IMR-90 (cell line): ENCODE measurements at regions not wholly inside any gene's neighbourhood (a gene's known extent, or its start where the extent isn't known, plus 50 kb on each side); places are given as distances from the start of the nearest gene placed in this dataset.
A peak's percentile ranks its signal among the peaks of the same experiment; 100 is the strongest.

ENCODE experiments used
- ATAC-seq: fragments of 200-7000 bp; cut with Tn5 transposase; 2 replicates; pipeline ENCODE4 v1.9.1; 2020; ENCODE audit warnings: low read depth, mild to moderate bottlenecking, moderate library complexity
- BruUV-seq: library from RNA; stranded (reverse); fragments of 400-500 nt; replicated peaks from 2 replicates; lab custom pipeline; 2021; lab: Mats Ljungman, UMichigan
- CTCF ChIA-PET: fragments of 300-600 bp; formaldehyde crosslinking; extraction: SDS; loops from one replicate; lab custom pipeline; 2021; ENCODE audit warnings: antibody characterized with exemption; lab: Yijun Ruan, JAX
- POLR2A ChIA-PET: fragments of 300-600 bp; sonication (Branson Sonifier 250); formaldehyde crosslinking; loops from one replicate; lab custom pipeline; 2022; ENCODE audit warnings: antibody characterized with exemption; ENCODE audit not compliant: unreplicated experiment; lab: Charles Lee
- DNase-seq: peaks from one replicate; pipeline ENCODE4 v3.0.0; 2013
- H2AFZ ChIP-seq: replicated peaks from 2 replicates; pipeline ENCODE3; 2013; ENCODE audit warnings: low read length, mild to moderate bottlenecking; ENCODE audit not compliant: poor library complexity
- H2AK5ac ChIP-seq: 2 replicates; pipeline ENCODE4 v1.6.1; 2013; ENCODE audit warnings: low read depth, low read length, inconsistent platforms
- H2AK9ac ChIP-seq: replicated peaks from 2 replicates; pipeline ENCODE3; 2013; ENCODE audit warnings: mild to moderate bottlenecking, low read depth, low read length, moderate library complexity; ENCODE audit not compliant: poor library complexity
- H2BK120ac ChIP-seq: 2 replicates; pipeline ENCODE4 v1.6.1; 2013; ENCODE audit warnings: low read depth, low read length, inconsistent platforms
- H2BK15ac ChIP-seq: 3 replicates; pipeline ENCODE4 v1.6.1; 2013; ENCODE audit warnings: low read depth, low read length, inconsistent platforms
- H2BK20ac ChIP-seq: 2 replicates; pipeline ENCODE4 v1.6.1; 2013; ENCODE audit warnings: low read depth, mild to moderate bottlenecking, inconsistent platforms, low read length, moderate library complexity
- H2BK5ac ChIP-seq: 2 replicates; pipeline ENCODE4 v1.6.1; 2013; ENCODE audit warnings: mild to moderate bottlenecking, low read depth, low read length, inconsistent platforms; ENCODE audit not compliant: poor library complexity, severe bottlenecking
- H3K14ac ChIP-seq: replicated peaks from 2 replicates; pipeline ENCODE4 v1.6.1; 2013; ENCODE audit warnings: low read depth, low read length, inconsistent platforms
- H3K18ac ChIP-seq: 2 replicates; pipeline ENCODE4 v1.6.1; 2013; ENCODE audit warnings: low read depth, low read length, control low read depth
- H3K23ac ChIP-seq: 2 replicates; pipeline ENCODE4 v1.6.1; 2013; ENCODE audit warnings: low read depth, low read length, inconsistent platforms
- H3K27ac ChIP-seq: 2 replicates; pipeline ENCODE4 v1.5.1; 2013; ENCODE audit warnings: mild to moderate bottlenecking, control low read depth, low read length; ENCODE audit not compliant: insufficient read depth
- H3K27me3 ChIP-seq: 2 replicates; pipeline ENCODE4 v1.6.1; 2013; ENCODE audit warnings: low read length; ENCODE audit not compliant: control insufficient read depth, insufficient read depth
- H3K36me3 ChIP-seq: 2 replicates; pipeline ENCODE4 v1.6.1; 2013; ENCODE audit warnings: low read length, mixed read lengths; ENCODE audit not compliant: control insufficient read depth, insufficient read depth
- H3K4ac ChIP-seq: 2 replicates; pipeline ENCODE4 v1.6.1; 2013; ENCODE audit warnings: low read depth, low read length, inconsistent platforms
- H3K4me1 ChIP-seq: 2 replicates; pipeline ENCODE4 v1.6.1; 2013; ENCODE audit warnings: low read length, mixed read lengths; ENCODE audit not compliant: control insufficient read depth, insufficient read depth
- H3K4me2 ChIP-seq: 2 replicates; pipeline ENCODE4 v1.6.1; 2013; ENCODE audit warnings: low read depth, mild to moderate bottlenecking, control low read depth, low read length, moderate library complexity
- H3K4me3 ChIP-seq: 2 replicates; pipeline ENCODE4 v1.5.1; 2013; ENCODE audit warnings: low read depth, mild to moderate bottlenecking, control low read depth, low read length, moderate library complexity; ENCODE audit not compliant: insufficient read depth
- H3K56ac ChIP-seq: 2 replicates; pipeline ENCODE4 v1.6.1; 2013; ENCODE audit warnings: low read length, inconsistent platforms; ENCODE audit not compliant: insufficient read depth; ENCODE audit errors: extremely low read depth
- H3K79me1 ChIP-seq, 2 experiments: 2 replicates each; pipeline ENCODE4 v1.6.1; 2013; ENCODE audit warnings: low read length in 2 of 2, inconsistent platforms in 1 of 2, low read depth in 1 of 2
- H3K9ac ChIP-seq: 2 replicates; pipeline ENCODE4 v1.6.1; 2013; ENCODE audit warnings: low read depth, low read length, control low read depth
- H3K9me1 ChIP-seq: 2 replicates; pipeline ENCODE4 v1.6.1; 2013; ENCODE audit warnings: low read length, inconsistent platforms; ENCODE audit not compliant: insufficient read depth
- H3K9me3 ChIP-seq: 2 replicates; pipeline ENCODE4 v1.6.1; 2013; ENCODE audit warnings: low read length; ENCODE audit not compliant: control insufficient read depth, insufficient read depth
- H4K20me1 ChIP-seq: 2 replicates; pipeline ENCODE4 v1.6.1; 2013; ENCODE audit warnings: low read length, inconsistent platforms; ENCODE audit not compliant: insufficient read depth
- H4K5ac ChIP-seq: 2 replicates; pipeline ENCODE4 v1.6.1; 2013; ENCODE audit warnings: mild to moderate bottlenecking, low read depth, low read length, control low read depth
- H4K8ac ChIP-seq, 2 experiments: 2 replicates each; pipeline ENCODE4 v1.6.1; 2013; ENCODE audit warnings: low read depth in 2 of 2, low read length in 2 of 2, control low read depth in 1 of 2, inconsistent platforms in 1 of 2
- H4K91ac ChIP-seq: 2 replicates; pipeline ENCODE4 v1.6.1; 2013; ENCODE audit warnings: low read depth, low read length, inconsistent platforms; ENCODE audit not compliant: insufficient read depth
- BHLHE40 ChIP-seq: fragments of 150-350 bp; IDR thresholded peaks from 2 replicates; pipeline ENCODE4 v1.6.1; 2016; ENCODE audit warnings: mild to moderate bottlenecking, low read depth, low read length
- CHD1 ChIP-seq: IDR thresholded peaks from 2 replicates; pipeline ENCODE4 v1.6.1; 2012; ENCODE audit warnings: low read depth, low read length, improper control_type of control experiment
- CTCF ChIP-seq: conservative IDR thresholded peaks from 2 replicates; pipeline ENCODE4 v1.5.1; 2012; ENCODE audit warnings: mild to moderate bottlenecking, low read depth, low read length, improper control_type of control experiment
- FOS ChIP-seq: fragments of 150-350 bp; IDR thresholded peaks from 2 replicates; pipeline ENCODE4 v1.6.1; 2016; ENCODE audit warnings: low read depth, low read length
- MAFK ChIP-seq: IDR thresholded peaks from 2 replicates; pipeline ENCODE4 v1.6.1; 2012; ENCODE audit warnings: low read depth, low read length, improper control_type of control experiment
- MAZ ChIP-seq: IDR thresholded peaks from 2 replicates; pipeline ENCODE4 v1.6.1; 2012; ENCODE audit warnings: low read depth, mild to moderate bottlenecking, low read length, improper control_type of control experiment, moderate library complexity, borderline replicate concordance
- MXI1 ChIP-seq: IDR thresholded peaks from 2 replicates; pipeline ENCODE4 v1.6.1; 2012; ENCODE audit warnings: low read depth, mild to moderate bottlenecking, low read length, moderate library complexity, borderline replicate concordance
- NFE2L2 ChIP-seq: fragments of 150-350 bp; IDR thresholded peaks from 2 replicates; pipeline ENCODE4 v1.6.1; 2016; ENCODE audit warnings: low read depth, mild to moderate bottlenecking, low read length
- POLR2A ChIP-seq: IDR thresholded peaks from 2 replicates; pipeline ENCODE4 v1.6.1; 2012; ENCODE audit warnings: mild to moderate bottlenecking, low read depth, low read length
- RAD21 ChIP-seq: IDR thresholded peaks from 2 replicates; pipeline ENCODE4 v1.6.1; 2012; ENCODE audit warnings: low read length, improper control_type of control experiment
- RFX5 ChIP-seq: IDR thresholded peaks from 2 replicates; pipeline ENCODE4 v1.8.0; 2012; ENCODE audit warnings: low read depth, mild to moderate bottlenecking, low read length, moderate library complexity
- USF2 ChIP-seq: fragments of 150-350 bp; IDR thresholded peaks from 2 replicates; pipeline ENCODE4 v1.6.1; 2017; ENCODE audit warnings: mild to moderate bottlenecking, antibody characterized with exemption, low read length, low read depth
- WGBS, 2 experiments: methylation state at CpG; one replicate each; pipeline versions ENCODE4 v1.1.5 to v1.1.7; 2013; ENCODE audit warnings: missing lambda C conversion rate in 2 of 2; ENCODE audit not compliant: insufficient read length in 1 of 2; ENCODE audit errors: extremely low coverage in 2 of 2; 5-methylcytosine and 5-hydroxymethylcytosine counted together
- dilution Hi-C: fragments of 300-500 bp; cut with HindIII; formaldehyde crosslinking; loops from one replicate; pipeline ENCODE4 v1.14.3; 2018; ENCODE audit warnings: low sequenced_read_pairs; ENCODE audit not compliant: unreplicated experiment
- in situ Hi-C: fragments of 300-500 bp; cut with MboI; formaldehyde crosslinking; loops from 3 replicates; pipeline ENCODE4 v1.14.3; 2019; ENCODE audit warnings: low sequenced_read_pairs, inconsistent platforms, mixed read lengths
- intact Hi-C: fragments of 100-400 bp; cut with micrococcal nuclease; formaldehyde crosslinking; loops from 2 replicates; pipeline ENCODE4 v1.10.0; 2022
- TF ChIP-seq, protein P1 (sequence below): fragments of 150-350 bp; IDR thresholded peaks from 2 replicates; pipeline ENCODE4 v1.6.1; 2016; ENCODE audit warnings: low read depth, mild to moderate bottlenecking, low read length, moderate library complexity, borderline replicate concordance

GRCh38 chr15:99495430-99496301, 70.1 kb upstream of the MEF2A start:
- peak overlapping the region; percentile 40 for H3K18ac ChIP-seq
- POLR2A ChIA-PET, result no interaction called here
- TF ChIP-seq POLR2A (no peak), MXI1 (no peak), USF2 (no peak), CTCF (no peak), RFX5 (no peak), MAZ (no peak), FOS (no peak), BHLHE40 (no peak), MAFK (no peak), NFE2L2 (no peak), RAD21 (no peak), CHD1 (no peak)
- TF ChIP-seq, protein P1, sequence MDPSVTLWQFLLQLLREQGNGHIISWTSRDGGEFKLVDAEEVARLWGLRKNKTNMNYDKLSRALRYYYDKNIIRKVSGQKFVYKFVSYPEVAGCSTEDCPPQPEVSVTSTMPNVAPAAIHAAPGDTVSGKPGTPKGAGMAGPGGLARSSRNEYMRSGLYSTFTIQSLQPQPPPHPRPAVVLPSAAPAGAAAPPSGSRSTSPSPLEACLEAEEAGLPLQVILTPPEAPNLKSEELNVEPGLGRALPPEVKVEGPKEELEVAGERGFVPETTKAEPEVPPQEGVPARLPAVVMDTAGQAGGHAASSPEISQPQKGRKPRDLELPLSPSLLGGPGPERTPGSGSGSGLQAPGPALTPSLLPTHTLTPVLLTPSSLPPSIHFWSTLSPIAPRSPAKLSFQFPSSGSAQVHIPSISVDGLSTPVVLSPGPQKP, result no peak
- peaks cover 11% of the 10 kb centered on the region; the same call in 1 of the 2 replicates for H3K4me1 ChIP-seq
- H3K4me3 ChIP-seq, result no peak overlapping the region
- H2BK15ac ChIP-seq, result peak overlapping the region; percentile 82; the same call in 2 of the 3 replicates
- no peaks in the 10 kb centered on the region for H3K79me1 ChIP-seq
- H4K5ac ChIP-seq, result peak overlapping the region; percentile 89
- peak overlapping the region; percentile 60 for H2AK9ac ChIP-seq
- peaks cover 4% of the 10 kb centered on the region; the same call in 1 of the 2 replicates for H3K9me1 ChIP-seq
- H3K27me3 ChIP-seq, result 0 out of 2 replicates have a peak, but pooled peaks cover 2% of the 10 kb centered on the region
- no peaks in the 10 kb centered on the region for H3K36me3 ChIP-seq
- H3K23ac ChIP-seq, result peak overlapping the region; percentile 81
- peak overlapping the region; percentile 55 to 97 for H4K8ac ChIP-seq
- dilution Hi-C loops, result no loop called here
- H2BK20ac ChIP-seq, result peak overlapping the region; percentile 83
- peak overlapping the region; percentile 69; the same call in 1 of the 2 replicates for H3K27ac ChIP-seq
- in situ Hi-C loops, result no loop called here
- H3K4ac ChIP-seq, result peak overlapping the region; percentile 94
- intact Hi-C loops, result no loop called here
- H2BK5ac ChIP-seq, result no peak overlapping the region
- 88% methylated on average over 4 of the region's 13 CpGs; no CpG with 5 or more reads in 1 of the 2 experiments for WGBS, 2 experiments
- H2AK5ac ChIP-seq, result peak overlapping the region; percentile 65; the same call in 1 of the 2 replicates
- H4K91ac ChIP-seq, result peak overlapping the region; percentile 62
- peaks cover 3% of the 10 kb centered on the region; the same call in 1 of the 2 replicates for H3K9me3 ChIP-seq
- no peaks in the 10 kb centered on the region for H4K20me1 ChIP-seq
- peak overlapping the region; percentile 31; the same call in 1 of the 2 replicates for H3K9ac ChIP-seq
- peak overlapping the region; percentile 25; the same call in 1 of the 2 replicates for H3K4me2 ChIP-seq
- H3K14ac ChIP-seq, result peak overlapping the region; percentile 90
- peak overlapping the region; percentile 92 for H2AFZ ChIP-seq
- peak overlapping the region; percentile 83 for H2BK120ac ChIP-seq
- DNase-seq (peak; percentile 24), ATAC-seq (peak; percentile 82)
- CTCF ChIA-PET, result no interaction called here
- no peak overlapping the region for H3K56ac ChIP-seq
- no TSS peak for BruUV-seq
